BLaER1 (cell line): ENCODE measurements at regions not wholly inside any gene's neighbourhood (a gene's known extent, or its start where the extent isn't known, plus 50 kb on each side); places are given as distances from the start of the nearest gene placed in this dataset.
"Not testable (repeated sequence)": the region's sequence is repeated elsewhere in the genome, so short reads cannot be mapped to it uniquely, and the experiment has no call there.

Experiments
- H3K27ac ChIP-seq: shearing (Covaris generic); formaldehyde crosslinking; 2 replicates; pipeline ENCODE4 v1.8.1; 2022
- H3K27me3 ChIP-seq: shearing (Covaris generic); formaldehyde crosslinking; 2 replicates; pipeline ENCODE4 v1.8.1; 2022
- H3K36me3 ChIP-seq: shearing (Covaris generic); formaldehyde crosslinking; 2 replicates; pipeline ENCODE4 v1.8.1; 2022
- H3K4me1 ChIP-seq: shearing (Covaris generic); formaldehyde crosslinking; 2 replicates; pipeline ENCODE4 v1.8.1; 2022
- H3K4me2 ChIP-seq: shearing (Covaris generic); formaldehyde crosslinking; 2 replicates; pipeline ENCODE4 v1.8.1; 2022
- H3K4me3 ChIP-seq: shearing (Covaris generic); formaldehyde crosslinking; 2 replicates; pipeline ENCODE4 v1.8.1; 2022
- H3K9ac ChIP-seq: shearing (Covaris generic); formaldehyde crosslinking; 2 replicates; pipeline ENCODE4 v1.8.1; 2022
- H3K9me3 ChIP-seq: shearing (Covaris generic); formaldehyde crosslinking; 2 replicates; pipeline ENCODE4 v1.8.1; 2022
- H4K20me1 ChIP-seq: shearing (Covaris generic); formaldehyde crosslinking; 2 replicates; pipeline ENCODE4 v1.8.1; 2022
- Cebpa-rat ChIP-seq: shearing (Covaris generic); IDR thresholded peaks from 2 replicates; pipeline ENCODE4 v1.8.1; 2022

DNA sequence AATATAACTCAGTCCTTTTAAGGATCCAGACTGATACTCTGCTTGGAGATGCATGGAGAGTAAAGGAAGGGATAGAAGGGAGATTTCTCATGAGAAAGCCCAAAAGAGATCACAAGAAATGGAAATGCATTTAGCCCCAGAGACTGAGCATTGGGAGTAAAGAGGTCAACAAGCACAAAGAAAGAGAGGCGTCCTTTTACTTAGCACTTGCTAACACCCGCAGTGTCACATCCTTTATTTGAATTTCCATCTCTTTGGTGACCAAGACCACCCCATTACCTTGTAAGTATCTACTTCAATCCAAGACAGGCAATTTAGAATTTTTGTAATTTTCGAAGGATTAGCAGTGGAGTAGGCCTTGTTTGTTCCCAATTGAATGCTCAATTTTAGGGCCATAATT, 111.8 kb upstream of the DCC start:
- no peak overlapping the region for H3K9ac ChIP-seq
- no peak for TF ChIP-seq Cebpa-rat
- no peaks in the 10 kb centered on the region for H4K20me1 ChIP-seq

DNA sequence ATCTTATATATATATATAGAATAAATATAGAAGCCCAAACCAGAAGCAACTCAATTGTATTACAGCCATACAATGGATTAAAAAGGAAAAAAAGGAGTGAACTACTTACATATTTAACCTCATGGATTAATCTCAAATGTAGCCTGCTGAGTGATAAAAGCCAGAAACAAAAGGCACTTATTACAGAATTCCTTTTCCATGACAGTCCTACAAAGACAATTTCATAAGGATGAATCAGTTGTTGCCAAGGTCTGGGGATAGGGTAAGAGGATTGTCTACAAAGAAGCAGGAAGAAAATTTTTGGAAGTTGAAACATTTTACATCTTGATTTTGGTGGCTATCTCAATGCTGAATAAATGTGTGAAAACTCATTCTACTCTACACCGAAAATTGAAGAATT, 103.9 kb upstream of the DCC start:
- no peak for TF ChIP-seq Cebpa-rat
- Histone ChIP-seq H3K27ac (no peak overlapping the region), H3K9me3 (no peaks in the 10 kb centered on the region)

More for the DNA sequence above, 111.8 kb upstream of the DCC start:
- H3K27me3 ChIP-seq, result no peaks in the 10 kb centered on the region
- H3K4me3 ChIP-seq, result no peak overlapping the region
- H3K9me3 ChIP-seq, result no peaks in the 10 kb centered on the region
- no peaks in the 10 kb centered on the region for H3K36me3 ChIP-seq
- peaks cover 30% of the 10 kb centered on the region for H3K4me1 ChIP-seq
- no peak overlapping the region for H3K4me2 ChIP-seq
- H3K27ac ChIP-seq, result no peak overlapping the region

DNA sequence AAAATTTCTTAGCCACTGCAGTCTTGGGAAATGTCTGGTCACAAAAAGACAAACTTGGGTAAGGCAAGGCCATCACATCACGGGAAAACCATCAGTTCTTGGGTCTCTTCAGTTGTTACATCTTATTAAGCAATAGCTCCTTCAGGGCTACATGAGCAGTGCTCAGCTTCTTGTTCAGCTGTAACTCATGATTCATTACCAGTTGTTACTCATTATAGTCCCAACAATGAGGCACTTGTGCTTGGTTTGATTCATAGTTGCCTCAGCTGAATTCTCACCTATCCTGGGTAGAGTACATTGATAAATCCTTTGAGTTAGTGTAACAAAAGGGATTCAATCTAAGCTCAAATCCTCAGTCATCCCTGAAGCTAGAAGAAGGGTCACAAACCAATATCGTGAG, 102.4 kb upstream of the DCC start:
- H3K4me3 ChIP-seq, result no peak overlapping the region
- H3K9me3 ChIP-seq, result no peaks in the 10 kb centered on the region
- H3K36me3 ChIP-seq, result no peaks in the 10 kb centered on the region
- H3K27me3 ChIP-seq, result no peaks in the 10 kb centered on the region
- no peak overlapping the region for H3K4me2 ChIP-seq
- H3K27ac ChIP-seq, result no peak overlapping the region
- no peaks in the 10 kb centered on the region for H4K20me1 ChIP-seq
- no peak overlapping the region for H3K9ac ChIP-seq
- no peak for TF ChIP-seq Cebpa-rat
- no peaks in the 10 kb centered on the region for H3K4me1 ChIP-seq

More for the DNA sequence above, 103.9 kb upstream of the DCC start:
- Histone ChIP-seq H3K36me3 (no peaks in the 10 kb centered on the region), H3K9ac (no peak overlapping the region), H3K4me1 (no peaks in the 10 kb centered on the region), H3K4me2 (no peak overlapping the region), H3K4me3 (no peak overlapping the region), H3K27me3 (no peaks in the 10 kb centered on the region), H4K20me1 (no peaks in the 10 kb centered on the region)

DNA sequence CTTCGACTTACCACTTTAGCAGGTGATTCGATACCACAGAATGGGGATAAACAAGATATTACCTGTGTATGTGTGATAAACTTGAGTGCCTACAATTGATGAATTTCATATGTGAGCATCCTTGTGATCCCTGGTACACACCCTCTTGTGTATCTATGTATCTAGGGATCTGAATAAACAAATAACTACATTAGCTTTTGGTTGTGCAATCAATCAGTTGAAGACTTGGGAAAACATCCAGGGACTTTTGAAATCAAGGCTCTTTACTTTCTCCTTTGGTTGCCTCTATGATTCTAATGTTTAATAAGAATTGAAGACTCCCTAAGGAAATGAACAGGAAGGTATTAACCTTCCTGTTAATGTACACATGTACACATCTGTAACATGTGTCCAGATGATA, 97.3 kb upstream of the DCC start:
- Histone ChIP-seq H3K27ac (no peak overlapping the region), H3K36me3 (no peaks in the 10 kb centered on the region), H3K4me1 (no peaks in the 10 kb centered on the region), H3K27me3 (no peaks in the 10 kb centered on the region), H3K4me3 (no peak overlapping the region), H4K20me1 (no peaks in the 10 kb centered on the region), H3K4me2 (no peak overlapping the region), H3K9ac (no peak overlapping the region), H3K9me3 (peaks cover 13% of the 10 kb centered on the region)
- no peak for TF ChIP-seq Cebpa-rat

DNA sequence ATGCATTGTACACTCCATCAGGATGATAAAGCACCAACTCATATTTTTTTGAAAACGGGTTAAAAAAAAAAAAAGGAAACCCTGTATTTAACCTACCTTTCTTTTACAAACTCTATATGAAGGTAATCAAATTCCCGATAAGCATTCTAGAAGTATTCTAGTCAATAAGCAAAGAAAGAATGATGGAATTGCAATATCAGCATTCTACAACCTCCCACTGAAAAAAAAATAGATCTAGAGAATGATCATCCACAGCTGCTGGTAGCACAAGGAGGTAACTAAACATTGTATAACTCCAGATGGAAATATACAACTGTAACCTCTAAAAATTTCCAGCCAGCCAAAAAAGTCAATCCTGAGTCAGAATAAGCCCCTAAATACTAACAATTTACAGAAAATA, 95.3 kb upstream of the DCC start:
- Histone ChIP-seq H3K27ac (no peak overlapping the region), H3K27me3 (no peaks in the 10 kb centered on the region), H4K20me1 (no peaks in the 10 kb centered on the region)

GRCh38 chr18:52254367-52254766, 85.6 kb upstream of the DCC start:
- Histone ChIP-seq H3K9ac (no peak overlapping the region), H4K20me1 (no peaks in the 10 kb centered on the region), H3K4me3 (no peak overlapping the region), H3K36me3 (no peaks in the 10 kb centered on the region), H3K4me1 (no peaks in the 10 kb centered on the region), H3K27ac (no peak overlapping the region), H3K27me3 (no peaks in the 10 kb centered on the region), H3K4me2 (no peak overlapping the region), H3K9me3 (0 out of 2 replicates have a peak, but pooled peaks cover 6% of the 10 kb centered on the region)
- no peak for TF ChIP-seq Cebpa-rat

More for the DNA sequence above, 95.3 kb upstream of the DCC start:
- Histone ChIP-seq H3K36me3 (no peaks in the 10 kb centered on the region), H3K9me3 (peaks cover 18% of the 10 kb centered on the region), H3K4me3 (no peak overlapping the region), H3K4me1 (no peaks in the 10 kb centered on the region), H3K4me2 (no peak overlapping the region), H3K9ac (no peak overlapping the region)
- TF ChIP-seq Cebpa-rat, result no peak

DNA sequence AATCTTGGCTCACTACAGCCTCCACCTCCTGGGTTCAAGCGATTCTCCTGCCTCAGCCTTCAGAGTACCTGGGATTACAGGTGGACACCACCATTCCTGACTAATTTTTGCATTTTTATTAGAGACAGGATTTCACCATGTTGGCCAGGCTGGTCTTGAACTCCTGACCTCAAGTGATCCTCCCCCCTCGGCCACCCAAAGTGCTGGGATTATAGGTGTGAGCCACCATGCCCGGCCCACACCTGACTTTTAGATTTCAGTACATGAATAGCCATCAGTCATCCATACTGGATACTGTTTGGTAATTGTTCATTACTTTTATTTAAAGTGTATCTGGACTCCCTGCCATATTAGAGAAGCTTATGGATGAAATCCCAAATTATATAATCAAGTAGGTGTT, 82.6 kb upstream of the DCC start:
- not testable (repeated sequence) for H3K27ac ChIP-seq, H4K20me1 ChIP-seq, H3K9me3 ChIP-seq, H3K4me2 ChIP-seq, H3K27me3 ChIP-seq, H3K36me3 ChIP-seq, H3K9ac ChIP-seq, H3K4me3 ChIP-seq, H3K4me1 ChIP-seq

- Histone ChIP-seq H3K9ac (no peak overlapping the region), H3K27ac (no peak overlapping the region), H3K4me2 (no peak overlapping the region), H3K36me3 (no peaks in the 10 kb centered on the region), H3K4me3 (no peak overlapping the region), H4K20me1 (no peaks in the 10 kb centered on the region), H3K27me3 (no peaks in the 10 kb centered on the region), H3K9me3 (no peaks in the 10 kb centered on the region), H3K4me1 (no peaks in the 10 kb centered on the region)
- no peak for TF ChIP-seq Cebpa-rat
These were observed 64.2 kb upstream of the DCC start for GRCh38 chr18:52275817-52276216.

GRCh38 chr18:52277785-52278184, 62.2 kb upstream of the DCC start:
- no peaks in the 10 kb centered on the region for H3K4me1 ChIP-seq
- H3K27me3 ChIP-seq, result no peaks in the 10 kb centered on the region
- no peak overlapping the region for H3K9ac ChIP-seq
- no peaks in the 10 kb centered on the region for H3K9me3 ChIP-seq
- H3K27ac ChIP-seq, result no peak overlapping the region
- no peak overlapping the region for H3K4me3 ChIP-seq
- no peaks in the 10 kb centered on the region for H4K20me1 ChIP-seq
- H3K36me3 ChIP-seq, result no peaks in the 10 kb centered on the region
- H3K4me2 ChIP-seq, result no peak overlapping the region
- no peak for TF ChIP-seq Cebpa-rat

GRCh38 chr18:52278191-52278590, 61.8 kb upstream of the DCC start:
- Histone ChIP-seq H3K27ac (no peak overlapping the region), H3K27me3 (no peaks in the 10 kb centered on the region), H4K20me1 (no peaks in the 10 kb centered on the region), H3K9me3 (no peaks in the 10 kb centered on the region), H3K4me2 (no peak overlapping the region), H3K36me3 (no peaks in the 10 kb centered on the region), H3K4me1 (no peaks in the 10 kb centered on the region), H3K4me3 (no peak overlapping the region), H3K9ac (no peak overlapping the region)
- TF ChIP-seq Cebpa-rat, result no peak

DNA sequence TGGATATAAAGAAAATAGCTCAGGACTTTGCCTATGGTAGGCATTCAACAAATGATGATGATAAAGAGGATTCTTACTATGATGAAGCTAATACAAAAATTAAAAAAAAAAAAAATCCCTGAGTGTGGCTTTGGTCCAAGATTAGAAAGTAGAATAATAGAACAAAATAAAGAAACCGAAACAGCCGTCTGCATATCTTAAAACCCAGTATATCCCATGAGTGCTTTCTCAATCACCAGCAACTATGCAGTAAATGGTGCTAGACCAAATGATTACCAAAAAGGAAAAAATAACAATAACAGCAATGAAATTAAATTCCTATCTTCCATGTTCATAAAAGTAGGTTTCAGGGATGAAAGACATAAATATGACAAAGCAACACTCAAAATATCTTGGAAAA, 59.3 kb upstream of the DCC start:
- H4K20me1 ChIP-seq, result no peaks in the 10 kb centered on the region
- H3K27ac ChIP-seq, result no peak overlapping the region
- H3K4me1 ChIP-seq, result peaks cover 17% of the 10 kb centered on the region
- no peak for TF ChIP-seq Cebpa-rat
- no peak overlapping the region for H3K4me3 ChIP-seq
- H3K36me3 ChIP-seq, result no peaks in the 10 kb centered on the region
- no peaks in the 10 kb centered on the region for H3K9me3 ChIP-seq
- H3K27me3 ChIP-seq, result no peaks in the 10 kb centered on the region
- no peak overlapping the region for H3K4me2 ChIP-seq
- no peak overlapping the region for H3K9ac ChIP-seq
